ENCODE measurements at regions not wholly inside any gene's neighbourhood (a gene's known extent, or its start where the extent isn't known, plus 50 kb on each side); places are given as distances from the start of the nearest gene placed in this dataset.
"Not testable (repeated sequence)": the region's sequence is repeated elsewhere in the genome, so short reads cannot be mapped to it uniquely, and the experiment has no call there.

- DNase-seq: no peak
Observed at GRCh38 chr7:39826166-39826565, 123.9 kb upstream of the CDK13 start.

- DNase-seq: no peak
Observed at GRCh38 chr7:39827571-39827970, 122.5 kb upstream of the CDK13 start.

- no peak for DNase-seq
Observed at GRCh38 chr7:39829028-39829427, 121.0 kb upstream of the CDK13 start.

GRCh38 chr7:39832519-39833085, 117.5 kb upstream of the CDK13 start:
- DNase-seq: no peak

GRCh38 chr7:39833180-39833799, 116.8 kb upstream of the CDK13 start:
- not testable (repeated sequence) for DNase-seq

GRCh38 chr7:39833865-39834634, 116.0 kb upstream of the CDK13 start:
- DNase-seq: not testable (repeated sequence)

GRCh38 chr7:39838326-39838725, 111.7 kb upstream of the CDK13 start:
- no peak for DNase-seq

- DNase-seq: no peak
Observed at GRCh38 chr7:39845006-39845405, 105.0 kb upstream of the CDK13 start.

GRCh38 chr7:39847227-39847626, 102.8 kb upstream of the CDK13 start:
- DNase-seq: no peak

GRCh38 chr7:39851466-39852045, 98.5 kb upstream of the CDK13 start:
- no peak for DNase-seq

- DNase-seq: not testable (repeated sequence)
Observed at GRCh38 chr7:39854616-39855324, 95.3 kb upstream of the CDK13 start.

GRCh38 chr7:39855325-39855674, 94.8 kb upstream of the CDK13 start:
- no peak for DNase-seq

GRCh38 chr7:39863675-39864322, 86.3 kb upstream of the CDK13 start:
- not testable (repeated sequence) for DNase-seq

GRCh38 chr7:39869888-39870522, 80.1 kb upstream of the CDK13 start:
- not testable (repeated sequence) for DNase-seq

- DNase-seq: not testable (repeated sequence)
Observed at GRCh38 chr7:39871610-39872009, 78.4 kb upstream of the CDK13 start.

- DNase-seq: no peak
Observed at GRCh38 chr7:39880556-39880955, 69.5 kb upstream of the CDK13 start.

GRCh38 chr7:39882148-39882784, 67.8 kb upstream of the CDK13 start:
- DNase-seq: no peak

- no peak for DNase-seq
Observed at GRCh38 chr7:39883812-39884390, 66.2 kb upstream of the CDK13 start.

- no peak for DNase-seq
Observed at GRCh38 chr7:39888171-39888853, 61.7 kb upstream of the CDK13 start.

- no peak for DNase-seq
Observed at GRCh38 chr7:39890411-39890810, 59.6 kb upstream of the CDK13 start.

GRCh38 chr7:39891894-39892293, 58.2 kb upstream of the CDK13 start:
- DNase-seq: no peak
